ENCODE measurements at regions not wholly inside any gene's neighbourhood (a gene's known extent, or its start where the extent isn't known, plus 50 kb on each side); places are given as distances from the start of the nearest gene placed in this dataset.
"Not testable (repeated sequence)": the region's sequence is repeated elsewhere in the genome, so short reads cannot be mapped to it uniquely, and the experiment has no call there.

DNA sequence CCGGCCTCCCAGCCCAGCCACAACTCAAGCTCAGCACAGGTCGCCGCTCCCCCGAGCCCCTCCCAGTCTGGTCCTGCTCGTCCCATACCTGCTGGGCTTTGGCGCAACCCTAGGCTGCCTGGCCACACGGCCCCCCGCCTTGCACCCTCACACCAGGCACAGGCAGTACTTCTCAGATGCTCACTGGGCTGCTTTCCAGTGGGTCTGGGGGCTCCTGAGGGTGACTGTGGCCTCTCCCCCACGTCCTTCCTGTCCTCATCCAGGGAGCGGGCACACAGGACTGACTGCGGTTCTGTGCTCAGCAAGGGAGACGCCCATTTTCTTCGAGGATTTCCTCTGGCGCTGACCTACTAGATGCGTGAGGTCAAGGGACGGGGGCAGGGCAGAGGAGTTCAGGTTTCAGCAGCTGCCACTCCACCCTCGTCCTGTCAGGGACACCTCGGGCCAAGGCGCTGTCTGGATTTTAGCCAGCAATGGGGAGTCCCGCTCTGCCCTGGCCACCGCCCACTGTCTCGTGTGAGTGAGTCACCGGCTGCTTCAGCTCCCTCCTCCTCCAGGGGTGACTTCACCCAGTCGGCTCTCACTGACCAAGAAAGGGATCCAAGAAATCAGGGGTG is 115.8 kb downstream of the NPIPB11 start:
- H3K4me3 Mint-ChIP-seq, result peak overlapping the region; percentile 40
- DNase-seq, result peak; percentile 84
- peaks cover 7% of the 10 kb centered on the region for H3K4me1 Mint-ChIP-seq
- H3K27me3 Mint-ChIP-seq, result peaks cover 1% of the 10 kb centered on the region
- peak overlapping the region; percentile 51 for H3K27ac Mint-ChIP-seq
- no peaks in the 10 kb centered on the region for H3K9me3 Mint-ChIP-seq
- intact Hi-C loops (cut with micrococcal nuclease), result no loop called here
- no peaks in the 10 kb centered on the region for H3K36me3 Mint-ChIP-seq (ENCODE audit: low read depth)

DNA sequence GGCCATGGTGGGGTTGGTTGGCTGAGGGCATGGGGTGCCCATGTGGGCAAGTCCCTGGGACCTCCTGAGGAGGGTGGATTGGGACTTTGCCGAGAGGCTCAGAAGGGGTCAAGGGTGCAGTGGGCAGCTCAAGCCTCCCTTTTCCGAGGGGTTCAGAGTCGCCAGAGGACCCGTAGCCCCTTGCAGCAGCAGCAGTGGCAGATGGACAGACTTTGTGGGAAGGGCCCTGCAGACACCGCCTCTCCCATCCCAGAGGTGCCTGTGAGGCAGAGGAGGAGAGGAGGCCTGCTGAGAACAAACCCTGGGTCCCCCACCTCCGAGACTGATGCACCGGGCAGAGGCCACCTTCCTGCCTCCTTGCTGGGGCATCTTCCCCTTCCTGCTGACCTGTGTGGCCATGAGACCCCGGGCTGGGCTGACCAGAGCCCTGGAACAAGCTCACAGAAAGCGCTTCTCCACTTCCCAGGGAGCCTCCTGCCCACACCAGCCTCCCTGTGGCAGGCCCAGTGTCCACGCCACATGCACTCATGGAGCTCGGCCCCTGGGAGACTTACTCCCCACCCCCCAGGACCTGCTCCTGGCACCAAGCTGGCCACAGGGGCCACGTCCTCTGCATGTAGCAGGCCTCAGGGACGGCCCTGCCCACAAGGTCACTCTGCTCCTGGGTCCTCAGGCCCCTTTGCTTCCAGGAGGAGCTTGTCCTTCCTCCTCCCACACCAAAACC is 116.8 kb downstream of the NPIPB11 start:
- intact Hi-C loops (cut with micrococcal nuclease); H3K36me3 Mint-ChIP-seq (ENCODE audit: low read depth); H3K9me3 Mint-ChIP-seq; H3K27me3 Mint-ChIP-seq; H3K27ac Mint-ChIP-seq; DNase-seq; H3K4me3 Mint-ChIP-seq: not testable (repeated sequence)
- peaks cover 13% of the 10 kb centered on the region for H3K4me1 Mint-ChIP-seq

DNA sequence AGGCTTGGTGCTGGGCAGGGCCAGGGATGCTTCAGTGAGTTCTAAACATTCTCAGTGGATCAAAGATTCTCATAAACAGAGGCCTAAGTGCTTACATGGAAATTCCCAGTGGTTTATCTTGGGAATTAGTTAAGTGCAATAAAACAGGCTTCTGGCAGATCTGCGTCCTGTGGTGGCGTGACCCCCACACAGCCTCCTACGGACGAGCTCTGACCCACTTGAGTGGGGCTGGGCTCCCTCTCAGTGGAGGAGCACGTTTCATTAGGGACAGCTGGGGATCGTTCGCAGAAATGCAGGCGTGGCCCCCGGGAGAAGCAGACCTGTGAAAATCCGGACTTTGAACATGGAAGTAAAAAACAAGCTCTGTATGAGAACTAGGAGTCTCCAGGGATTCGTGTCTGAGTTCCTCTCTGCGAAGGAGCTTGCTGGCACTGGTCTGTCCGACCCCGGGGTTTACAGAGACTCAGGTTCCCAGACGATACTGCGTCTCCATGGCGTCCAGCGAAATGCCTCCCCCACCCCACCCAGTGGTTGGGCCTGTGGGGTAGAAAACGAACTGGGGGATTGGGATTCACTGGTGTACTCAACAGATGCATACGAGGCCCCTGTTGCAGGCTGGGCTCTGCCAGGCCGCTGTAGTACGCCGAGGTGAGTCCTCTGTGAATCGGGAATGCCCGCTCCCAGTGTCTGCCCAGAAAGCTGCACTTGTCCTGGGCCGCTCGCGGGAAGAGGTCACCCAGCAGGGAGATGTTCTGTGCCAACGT is 117.6 kb downstream of the NPIPB11 start:
- DNase-seq; H3K4me3 Mint-ChIP-seq; H3K27ac Mint-ChIP-seq; intact Hi-C loops (cut with micrococcal nuclease); H3K27me3 Mint-ChIP-seq; H3K9me3 Mint-ChIP-seq; H3K36me3 Mint-ChIP-seq (ENCODE audit: low read depth): not testable (repeated sequence)
- H3K4me1 Mint-ChIP-seq, result peaks cover 15% of the 10 kb centered on the region

DNA sequence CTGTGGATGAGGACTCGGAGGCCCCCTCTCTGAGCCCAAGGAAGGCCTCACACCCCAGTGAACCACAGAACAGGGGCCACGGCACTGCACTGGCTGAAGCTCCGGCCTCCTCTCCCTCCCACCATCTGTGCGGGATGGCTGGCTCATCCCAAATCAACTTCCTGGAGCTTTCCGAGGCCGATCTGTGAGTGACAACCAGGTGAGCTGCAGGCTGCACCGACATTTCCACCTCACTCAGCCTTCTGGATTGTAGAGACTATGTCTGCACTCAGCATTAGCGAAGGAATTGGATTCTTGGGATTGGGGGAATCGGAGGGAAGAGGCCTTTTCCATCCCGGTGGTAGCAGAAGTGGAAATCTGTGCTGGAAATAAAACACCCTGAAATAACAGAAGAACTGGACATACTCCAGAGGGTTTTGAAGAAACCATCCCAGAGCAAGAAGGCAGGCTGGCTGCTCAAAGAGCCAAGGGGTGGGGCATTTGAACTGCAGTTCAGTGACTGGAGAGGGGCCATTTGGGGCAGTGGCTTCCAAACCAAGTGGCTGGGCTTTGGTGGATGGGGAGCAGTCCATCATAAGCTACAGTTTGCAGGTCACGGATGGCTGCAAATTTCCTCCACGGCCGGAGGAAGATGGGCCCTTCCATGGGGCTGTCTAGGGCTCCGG is 118.5 kb downstream of the NPIPB11 start:
- H3K27me3 Mint-ChIP-seq; H3K36me3 Mint-ChIP-seq (ENCODE audit: low read depth); intact Hi-C loops (cut with micrococcal nuclease); H3K9me3 Mint-ChIP-seq; H3K27ac Mint-ChIP-seq; DNase-seq; H3K4me3 Mint-ChIP-seq: not testable (repeated sequence)
- peaks cover 15% of the 10 kb centered on the region for H3K4me1 Mint-ChIP-seq

DNA sequence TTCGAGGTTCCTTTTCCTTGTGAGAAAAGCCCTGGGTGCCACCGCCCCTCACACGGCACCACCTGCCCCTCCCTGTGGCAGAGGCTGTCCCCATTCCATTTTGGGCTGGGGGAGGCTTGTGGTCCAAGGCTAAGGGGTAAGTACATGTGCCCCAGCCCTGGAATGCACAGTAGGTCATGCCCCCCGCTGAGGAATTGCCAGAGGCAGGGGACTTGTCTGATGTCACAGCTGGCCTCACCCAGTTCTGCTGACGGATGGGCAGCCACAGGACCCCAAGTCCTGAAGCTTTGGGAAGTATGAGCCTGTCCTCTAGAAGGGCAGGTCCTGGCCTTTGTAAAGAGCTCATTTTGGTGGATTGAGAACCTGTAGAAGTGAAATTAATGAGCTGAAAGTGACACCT is 119.3 kb downstream of the NPIPB11 start:
- H3K27ac Mint-ChIP-seq; H3K4me3 Mint-ChIP-seq; H3K9me3 Mint-ChIP-seq; DNase-seq; intact Hi-C loops (cut with micrococcal nuclease); H3K27me3 Mint-ChIP-seq; H3K36me3 Mint-ChIP-seq (ENCODE audit: low read depth): not testable (repeated sequence)
- H3K4me1 Mint-ChIP-seq, result peaks cover 15% of the 10 kb centered on the region

DNA sequence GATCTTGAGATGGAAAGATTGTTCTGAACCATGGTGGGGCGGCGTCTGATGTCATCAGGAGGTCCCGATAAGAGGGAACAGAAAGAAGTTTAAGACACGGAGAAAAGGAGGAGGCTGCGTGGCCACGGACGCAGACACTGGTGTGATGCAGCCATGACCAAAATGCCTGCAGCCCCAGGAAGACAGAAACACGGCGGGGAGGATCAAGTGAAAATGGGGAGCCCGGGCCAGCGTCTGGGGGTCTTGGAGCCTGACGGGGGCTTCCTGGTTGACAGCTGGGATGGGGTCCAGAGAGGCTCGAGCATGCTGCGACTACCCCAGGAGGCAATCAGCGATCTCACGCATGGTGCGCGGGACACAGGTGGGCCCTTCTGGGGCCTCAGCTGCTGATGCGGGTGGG is 119.7 kb downstream of the NPIPB11 start:
- H3K4me3 Mint-ChIP-seq; DNase-seq; intact Hi-C loops (cut with micrococcal nuclease); H3K27me3 Mint-ChIP-seq; H3K27ac Mint-ChIP-seq; H3K36me3 Mint-ChIP-seq (ENCODE audit: low read depth); H3K9me3 Mint-ChIP-seq: not testable (repeated sequence)
- peaks cover 15% of the 10 kb centered on the region for H3K4me1 Mint-ChIP-seq

DNA sequence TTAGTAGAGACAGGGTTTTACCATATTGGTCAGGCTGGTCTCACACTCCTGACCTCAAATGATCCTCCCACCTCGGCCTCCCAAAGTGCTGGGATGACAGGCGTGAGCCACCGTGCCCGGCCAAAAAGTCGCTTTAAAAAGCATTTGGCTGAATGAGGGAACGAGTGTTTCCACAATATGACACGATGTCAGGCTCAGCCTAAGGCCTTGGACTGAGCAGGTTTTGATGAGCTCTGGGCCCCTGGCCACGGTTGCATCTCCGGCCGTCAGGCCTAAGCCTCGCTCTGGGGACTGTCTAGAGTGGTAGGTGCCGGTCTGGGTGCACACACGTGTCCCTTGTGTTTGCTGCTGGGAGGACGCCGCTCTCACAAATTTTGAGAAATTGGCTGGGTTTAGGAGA is 120.3 kb downstream of the NPIPB11 start:
- peaks cover 15% of the 10 kb centered on the region for H3K4me1 Mint-ChIP-seq
- H3K36me3 Mint-ChIP-seq (ENCODE audit: low read depth); H3K27ac Mint-ChIP-seq; intact Hi-C loops (cut with micrococcal nuclease); H3K9me3 Mint-ChIP-seq; DNase-seq; H3K27me3 Mint-ChIP-seq; H3K4me3 Mint-ChIP-seq: not testable (repeated sequence)

DNA sequence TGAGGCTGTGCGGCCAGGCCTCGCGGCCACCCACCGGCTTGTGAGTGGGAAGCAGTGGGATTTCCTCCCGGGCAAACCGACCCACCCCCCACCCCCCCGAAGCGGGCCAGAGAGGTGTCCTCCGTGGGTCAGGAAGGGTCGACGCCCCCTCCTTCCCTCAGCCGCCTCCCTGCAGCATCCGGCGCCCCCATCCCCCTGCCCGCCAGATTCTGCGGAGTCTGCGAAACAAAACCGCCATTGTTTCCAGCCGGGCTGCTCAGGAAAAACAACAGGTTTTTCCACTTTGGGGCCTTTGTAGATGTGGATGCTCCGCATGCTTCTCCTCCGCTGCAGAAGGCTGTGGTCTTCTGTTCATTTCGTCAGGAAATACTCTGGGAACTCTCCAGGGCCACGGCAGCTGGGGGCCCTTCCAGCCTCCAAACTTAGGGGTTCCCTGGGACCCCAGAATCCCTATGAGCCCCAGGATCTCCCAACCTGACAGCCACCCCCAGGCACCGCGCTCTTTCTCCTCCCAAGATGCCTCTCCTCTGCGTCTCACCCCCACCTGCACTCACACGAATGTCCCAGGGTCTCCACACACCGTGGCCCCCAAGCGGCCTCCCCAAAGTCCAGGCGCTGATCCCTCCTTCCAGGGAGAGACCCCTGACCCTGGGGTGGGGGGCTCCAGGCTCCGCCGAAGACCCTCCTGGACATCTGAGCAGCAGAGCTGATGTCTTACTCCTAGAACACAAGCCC is 121.2 kb downstream of the NPIPB11 start:
- H3K27me3 Mint-ChIP-seq; H3K27ac Mint-ChIP-seq; DNase-seq; H3K4me3 Mint-ChIP-seq; intact Hi-C loops (cut with micrococcal nuclease); H3K36me3 Mint-ChIP-seq (ENCODE audit: low read depth); H3K9me3 Mint-ChIP-seq; H3K4me1 Mint-ChIP-seq: not testable (repeated sequence)

DNA sequence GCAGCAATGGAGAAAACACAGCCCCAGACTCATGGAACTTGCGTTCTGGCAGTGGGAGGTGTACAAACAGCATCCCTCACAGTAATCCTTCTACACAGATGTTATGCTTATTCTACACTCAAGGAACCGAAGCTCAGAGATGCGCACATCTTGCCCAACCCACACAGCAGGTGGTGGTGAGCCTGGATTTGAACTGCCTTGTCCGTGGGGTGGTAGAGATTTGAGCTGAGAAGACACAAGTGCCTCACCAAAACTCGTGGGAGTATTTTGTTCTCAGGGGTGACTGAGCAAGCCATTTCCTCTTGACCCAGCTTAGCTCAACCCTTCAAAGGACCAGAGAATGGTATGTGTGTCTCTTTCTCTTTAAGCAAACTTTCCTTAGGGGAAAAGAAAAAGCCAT is 121.8 kb downstream of the NPIPB11 start:
- H3K9me3 Mint-ChIP-seq; H3K27ac Mint-ChIP-seq; H3K27me3 Mint-ChIP-seq; H3K36me3 Mint-ChIP-seq (ENCODE audit: low read depth); DNase-seq; H3K4me1 Mint-ChIP-seq; H3K4me3 Mint-ChIP-seq; intact Hi-C loops (cut with micrococcal nuclease): not testable (repeated sequence)

DNA sequence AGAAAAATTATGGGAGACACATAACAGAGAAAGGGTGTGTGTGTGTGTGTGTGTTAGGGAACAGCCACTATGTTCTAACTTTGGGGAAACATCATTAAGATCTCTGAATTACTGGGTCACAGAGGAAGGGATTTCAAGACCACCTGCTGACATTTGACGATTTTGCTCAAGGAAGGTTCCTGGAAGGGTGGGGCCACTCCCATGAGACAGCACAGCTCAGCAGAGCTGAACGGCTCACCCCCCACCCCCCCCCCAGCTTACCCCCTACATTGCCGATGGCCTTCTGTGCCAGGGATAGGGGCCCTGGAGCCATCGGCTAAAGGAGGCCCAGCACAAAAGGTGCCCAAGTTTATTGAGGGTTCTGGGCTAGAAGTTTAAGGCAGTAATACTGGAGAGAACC is 122.4 kb downstream of the NPIPB11 start:
- H3K36me3 Mint-ChIP-seq (ENCODE audit: low read depth); intact Hi-C loops (cut with micrococcal nuclease); DNase-seq; H3K4me3 Mint-ChIP-seq; H3K27me3 Mint-ChIP-seq; H3K27ac Mint-ChIP-seq; H3K9me3 Mint-ChIP-seq; H3K4me1 Mint-ChIP-seq: not testable (repeated sequence)

DNA sequence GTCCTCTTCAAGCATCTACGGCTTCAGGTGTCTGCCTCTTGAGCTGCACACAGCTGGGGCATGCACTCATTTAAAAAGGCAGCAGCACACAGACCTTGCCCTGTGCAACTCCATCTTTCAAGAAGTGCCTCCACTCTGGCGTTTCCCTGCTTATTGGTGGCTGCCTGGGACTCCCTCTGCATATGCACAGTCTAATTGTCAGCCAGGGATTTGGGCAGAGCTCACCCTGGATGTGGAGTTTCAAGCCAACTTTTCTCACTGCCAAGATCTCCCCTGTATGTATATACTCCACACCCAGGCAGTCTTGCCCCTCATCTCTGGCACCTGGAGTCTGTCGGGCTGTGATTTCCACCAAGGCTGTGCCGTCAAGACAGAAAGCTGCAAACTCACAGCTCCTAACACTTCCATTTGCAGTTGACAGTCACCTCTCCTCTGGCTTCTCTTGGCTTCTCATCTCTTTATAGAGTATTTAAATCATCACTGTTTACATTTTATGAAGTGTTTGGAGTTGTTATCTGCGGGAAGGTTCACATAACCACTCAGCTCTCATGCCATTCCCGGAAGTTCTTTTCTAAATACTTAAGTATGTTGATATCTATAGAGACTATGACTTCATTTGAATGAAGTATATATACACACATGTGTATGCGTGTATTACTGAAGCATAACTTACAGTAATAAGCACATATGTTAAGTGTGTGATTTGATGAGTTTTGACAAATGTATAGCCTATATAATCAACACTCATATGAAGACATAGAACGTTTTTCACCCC is 128.2 kb downstream of the NPIPB11 start:
- H3K27me3 Mint-ChIP-seq; intact Hi-C loops (cut with micrococcal nuclease); H3K9me3 Mint-ChIP-seq; H3K4me1 Mint-ChIP-seq; DNase-seq; H3K27ac Mint-ChIP-seq; H3K36me3 Mint-ChIP-seq (ENCODE audit: low read depth); H3K4me3 Mint-ChIP-seq: not testable (repeated sequence)

DNA sequence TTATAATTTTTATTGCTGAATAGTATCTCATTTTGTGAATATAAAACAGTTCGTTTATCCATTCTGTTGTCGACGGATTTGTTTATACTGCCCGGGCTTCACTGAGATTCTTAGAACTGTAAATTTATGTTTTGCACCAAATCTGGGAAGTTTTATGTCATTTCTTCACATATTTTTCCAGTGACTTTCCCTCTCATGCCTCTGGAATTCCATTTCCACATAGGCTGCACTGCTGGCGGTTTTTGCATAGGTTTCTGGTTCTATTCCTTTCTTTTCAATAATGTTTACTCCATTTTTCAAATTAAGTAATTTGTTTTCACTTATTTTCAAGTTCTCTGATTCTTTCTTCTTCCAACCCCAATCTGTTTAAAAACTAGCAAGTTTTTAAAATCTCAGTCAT is 130.1 kb downstream of the NPIPB11 start:
- H3K36me3 Mint-ChIP-seq (ENCODE audit: low read depth); H3K9me3 Mint-ChIP-seq; H3K27me3 Mint-ChIP-seq; H3K4me3 Mint-ChIP-seq; H3K4me1 Mint-ChIP-seq; intact Hi-C loops (cut with micrococcal nuclease); H3K27ac Mint-ChIP-seq; DNase-seq: not testable (repeated sequence)

Measured in activated CD4-positive, alpha-beta T cell treated with anti-CD3 and anti-CD28 coated beads, Interleukin-2, amount 10 ng/mL, durations not matched to agents 24 days and 14 days (primary cell).